Tibial nerve (tissue), 4 donors: ENCODE measurements at regions not wholly inside any gene's neighbourhood (a gene's known extent, or its start where the extent isn't known, plus 50 kb on each side); places are given as distances from the start of the nearest gene placed in this dataset.

Experiments used
- DNase-seq, 2 donors: peaks; one replicate each; pipeline ENCODE4 v3.0.0-alpha.2; 2019; ENCODE audit warnings: low spot score in 2 of 2
- H3K27ac ChIP-seq, 4 donors: fragments of 200-600 bp; sonication (generic) in 3 of 4; one replicate each; pipeline ENCODE4 v1.5.1; 2017 to 2019; ENCODE audit warnings: mild to moderate bottlenecking in 1 of 4
- H3K27me3 ChIP-seq, 2 donors: fragments of 200-600 bp; sonication (generic) in 1 of 2; one replicate each; pipeline versions ENCODE4 v1.5.1 to v1.6.0; 2017 to 2019
- H3K36me3 ChIP-seq, 3 donors: fragments of 200-600 bp; sonication (generic); one replicate each; pipeline ENCODE4 v1.5.1; 2018 to 2019
- H3K4me1 ChIP-seq, 4 donors: fragments of 200-600 bp; sonication (generic) in 3 of 4; one replicate each; pipeline ENCODE4 v1.5.1; 2017 to 2019
- H3K4me3 ChIP-seq, 4 donors: fragments of 200-600 bp; sonication (generic) in 3 of 4; one replicate each; pipeline ENCODE4 v1.5.1; 2017 to 2019; ENCODE audit warnings: mild to moderate bottlenecking in 1 of 4, moderate library complexity in 1 of 4
- H3K9me3 ChIP-seq, 4 donors: fragments of 200-600 bp; sonication (generic) in 3 of 4; one replicate each; pipeline ENCODE4 v1.5.1; 2017 to 2019
- EP300 ChIP-seq, 2 donors: sonication (generic); formaldehyde crosslinking; IDR thresholded peaks; one replicate each; pipeline ENCODE4 v1.6.1; 2017; ENCODE audit warnings: antibody characterized with exemption in 2 of 2, mild to moderate bottlenecking in 1 of 2
- POLR2A ChIP-seq, 2 donors: fragments of 450-650 bp; IDR thresholded peaks; one replicate each; pipeline ENCODE4 v1.6.1; 2017; ENCODE audit warnings: antibody characterized with exemption in 2 of 2, mild to moderate bottlenecking in 2 of 2, moderate library complexity in 2 of 2
- WGBS, 2 donors: methylation state at CpG; one replicate each; pipeline ENCODE4 v1.1.5; 2018; 5-methylcytosine and 5-hydroxymethylcytosine counted together
- TF ChIP-seq, protein P1 (sequence below), 5 experiments: fragments of 200-600 bp in 3 of 5; fragments of 450-650 bp in 2 of 5; sonication (generic) in 3 of 5; IDR thresholded peaks; one replicate each; pipeline ENCODE4 v1.5.1; 2016 to 2019; ENCODE audit warnings: antibody characterized with exemption in 5 of 5, mild to moderate bottlenecking in 3 of 5, moderate library complexity in 2 of 5

DNA sequence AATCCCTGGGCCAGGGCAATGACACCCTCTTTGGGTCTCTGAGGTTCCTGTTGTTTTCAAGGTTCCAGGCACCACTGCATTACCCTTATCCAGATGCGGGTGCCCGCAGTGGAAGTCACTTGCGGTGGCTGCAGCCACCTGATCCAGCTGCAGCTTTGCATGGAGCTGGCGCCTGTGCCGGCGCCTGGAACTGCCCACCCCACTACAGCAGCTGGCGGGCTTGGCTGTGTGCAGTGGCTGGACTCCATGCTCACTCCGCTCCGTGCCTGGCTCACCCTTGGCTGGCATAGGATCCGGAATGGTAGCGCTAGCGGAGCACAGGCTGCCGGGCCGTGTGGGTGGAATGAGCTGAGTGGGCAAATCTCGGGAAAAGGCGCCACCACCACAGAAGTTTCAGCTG, 832.6 kb upstream of the CADM2 start:
- H3K36me3 ChIP-seq, result no peaks in the 10 kb centered on the region
- no peaks in the 10 kb centered on the region for H3K4me1 ChIP-seq
- H3K9me3 ChIP-seq, result peaks cover 0 to 10% (median 0%) of the 10 kb centered on the region in 4 donors
- 97 to 99% methylated on average over 13 to 16 of the region's 16 CpGs for WGBS, 2 donors
- no peaks in the 10 kb centered on the region for H3K27me3 ChIP-seq
- H3K4me3 ChIP-seq, result no peak overlapping the region
- TF ChIP-seq EP300 (IDR thresholded peaks at IDR 0.05), result no peak
- no peak overlapping the region for H3K27ac ChIP-seq
- no peak for DNase-seq

- Histone ChIP-seq H3K4me1 (no peaks in the 10 kb centered on the region), H3K4me3 (no peak overlapping the region), H3K9me3 (peaks cover 0 to 10% (median 0%) of the 10 kb centered on the region in 4 donors), H3K27ac (no peak overlapping the region), H3K27me3 (no peaks in the 10 kb centered on the region), H3K36me3 (no peaks in the 10 kb centered on the region)
- DNase-seq, result no peak
- WGBS, 2 donors, result 85 to 86% methylated on average over 2 of the region's 2 CpGs
- no peak for TF ChIP-seq POLR2A (IDR thresholded peaks at IDR 0.05)
- TF ChIP-seq EP300 (IDR thresholded peaks at IDR 0.05), result no peak
- TF ChIP-seq, protein P1, sequence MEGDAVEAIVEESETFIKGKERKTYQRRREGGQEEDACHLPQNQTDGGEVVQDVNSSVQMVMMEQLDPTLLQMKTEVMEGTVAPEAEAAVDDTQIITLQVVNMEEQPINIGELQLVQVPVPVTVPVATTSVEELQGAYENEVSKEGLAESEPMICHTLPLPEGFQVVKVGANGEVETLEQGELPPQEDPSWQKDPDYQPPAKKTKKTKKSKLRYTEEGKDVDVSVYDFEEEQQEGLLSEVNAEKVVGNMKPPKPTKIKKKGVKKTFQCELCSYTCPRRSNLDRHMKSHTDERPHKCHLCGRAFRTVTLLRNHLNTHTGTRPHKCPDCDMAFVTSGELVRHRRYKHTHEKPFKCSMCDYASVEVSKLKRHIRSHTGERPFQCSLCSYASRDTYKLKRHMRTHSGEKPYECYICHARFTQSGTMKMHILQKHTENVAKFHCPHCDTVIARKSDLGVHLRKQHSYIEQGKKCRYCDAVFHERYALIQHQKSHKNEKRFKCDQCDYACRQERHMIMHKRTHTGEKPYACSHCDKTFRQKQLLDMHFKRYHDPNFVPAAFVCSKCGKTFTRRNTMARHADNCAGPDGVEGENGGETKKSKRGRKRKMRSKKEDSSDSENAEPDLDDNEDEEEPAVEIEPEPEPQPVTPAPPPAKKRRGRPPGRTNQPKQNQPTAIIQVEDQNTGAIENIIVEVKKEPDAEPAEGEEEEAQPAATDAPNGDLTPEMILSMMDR (IDR thresholded peaks at IDR 0.05), result no peak
Measured at GRCh38 chr3:84128024-84128423, 830.8 kb upstream of the CADM2 start.

- no peaks in the 10 kb centered on the region for H3K27me3 ChIP-seq
- 47 to 50% methylated on average over 2 of the region's 2 CpGs for WGBS, 2 donors
- TF ChIP-seq POLR2A (IDR thresholded peaks at IDR 0.05) (no peak), EP300 (IDR thresholded peaks at IDR 0.05) (no peak)
- TF ChIP-seq, protein P1 (IDR thresholded peaks at IDR 0.05), result no peak
Measured at GRCh38 chr3:84136425-84136824, 822.4 kb upstream of the CADM2 start.

GRCh38 chr3:84140631-84141030, 818.2 kb upstream of the CADM2 start:
- Histone ChIP-seq H3K27ac (no peak overlapping the region), H3K4me1 (no peaks in the 10 kb centered on the region), H3K9me3 (no peaks in the 10 kb centered on the region), H3K27me3 (no peaks in the 10 kb centered on the region), H3K4me3 (no peak overlapping the region), H3K36me3 (no peaks in the 10 kb centered on the region)
- WGBS, 2 donors, result 66 to 70% methylated on average over 3 of the region's 3 CpGs
- TF ChIP-seq, protein P1 (IDR thresholded peaks at IDR 0.05), result no peak
- TF ChIP-seq EP300 (IDR thresholded peaks at IDR 0.05) (no peak), POLR2A (IDR thresholded peaks at IDR 0.05) (no peak)
- no peak for DNase-seq

More at GRCh38 chr3:84136425-84136824, 822.4 kb upstream of the CADM2 start:
- H3K9me3 ChIP-seq, result no peaks in the 10 kb centered on the region
- H3K27ac ChIP-seq, result no peak overlapping the region
- H3K4me1 ChIP-seq, result no peaks in the 10 kb centered on the region
- DNase-seq, result no peak
- H3K4me3 ChIP-seq, result no peak overlapping the region
- H3K36me3 ChIP-seq, result no peaks in the 10 kb centered on the region

DNA sequence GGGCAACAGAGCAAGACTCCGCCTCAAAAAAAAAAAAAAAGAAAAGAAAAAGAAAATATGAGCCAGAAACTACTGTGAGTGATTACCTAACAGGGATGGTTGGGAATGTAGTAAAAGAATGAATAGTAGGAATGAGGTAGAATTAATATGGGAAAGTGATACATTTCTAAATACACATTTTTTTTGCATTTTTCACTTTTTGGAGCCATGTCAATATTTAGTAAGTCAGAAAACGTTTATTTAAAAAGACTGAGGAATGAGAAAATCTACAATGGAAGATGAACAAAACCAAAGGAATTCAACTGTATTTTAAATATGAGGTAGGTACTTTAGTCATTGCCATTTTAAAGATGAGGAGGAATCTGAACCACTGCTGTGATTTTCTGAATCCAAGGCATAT, 817.2 kb upstream of the CADM2 start:
- Histone ChIP-seq H3K9me3 (no peaks in the 10 kb centered on the region), H3K4me1 (no peaks in the 10 kb centered on the region), H3K27ac (no peak overlapping the region), H3K27me3 (no peaks in the 10 kb centered on the region), H3K36me3 (no peaks in the 10 kb centered on the region), H3K4me3 (no peak overlapping the region)
- TF ChIP-seq EP300 (IDR thresholded peaks at IDR 0.05) (no peak), POLR2A (IDR thresholded peaks at IDR 0.05) (no peak)
- TF ChIP-seq, protein P1 (IDR thresholded peaks at IDR 0.05), result no peak
- DNase-seq, result no peak
- WGBS, 2 donors, result 67 to 72% methylated on average over 2 of the region's 2 CpGs

- no peaks in the 10 kb centered on the region for H3K27me3 ChIP-seq
- H3K4me1 ChIP-seq, result no peaks in the 10 kb centered on the region
- no peak overlapping the region for H3K4me3 ChIP-seq
- TF ChIP-seq EP300 (IDR thresholded peaks at IDR 0.05), result no peak
- no peak for TF ChIP-seq POLR2A (IDR thresholded peaks at IDR 0.05)
- TF ChIP-seq, protein P1 (IDR thresholded peaks at IDR 0.05), result no peak
- peaks cover 0 to 8% (median 0%) of the 10 kb centered on the region in 4 donors for H3K9me3 ChIP-seq
- DNase-seq, result no peak
- H3K27ac ChIP-seq, result no peak overlapping the region
- H3K36me3 ChIP-seq, result no peaks in the 10 kb centered on the region
Measured at GRCh38 chr3:84165328-84165727, 793.5 kb upstream of the CADM2 start.
